ENCODE measurements at regions not wholly inside any gene's neighbourhood (a gene's known extent, or its start where the extent isn't known, plus 50 kb on each side); places are given as distances from the start of the nearest gene placed in this dataset.

DNA sequence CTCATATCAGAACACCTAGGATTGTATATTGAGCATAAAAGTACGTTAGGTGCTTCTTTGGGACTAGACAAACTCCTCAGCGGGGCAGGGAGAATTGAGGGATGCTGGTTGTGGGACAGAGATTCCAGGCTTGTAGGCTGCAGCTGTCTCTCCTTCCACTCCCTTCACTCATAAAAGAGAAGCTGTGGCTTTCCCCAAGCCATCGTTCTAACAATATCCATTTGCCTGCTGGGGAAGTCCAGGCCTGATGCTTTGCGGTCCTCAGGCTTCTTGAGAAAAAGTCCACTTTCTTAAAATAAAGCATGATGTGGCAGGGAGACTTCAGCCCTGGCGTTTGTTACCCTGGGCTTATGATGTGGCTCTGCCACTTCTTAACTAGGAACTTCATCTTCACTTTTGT is 129.3 kb upstream of the OSMR start:
- FAIRE-seq: no peak
- peaks cover 0 to 3% of the 10 kb centered on the region in 2 experiments for H3K27me3 ChIP-seq (ENCODE audit: control insufficient read depth in 2 of 2, insufficient read depth in 2 of 2, low read length in 2 of 2)
- no peaks in the 10 kb centered on the region for H3K4me1 ChIP-seq (ENCODE audit: control insufficient read depth, extremely low read depth, insufficient read depth, low read length)
- no TSS peak for BruUV-seq (replicated peaks)
- no peak for DNase-seq (ENCODE audit: low read depth, low spot score)
- dilution Hi-C loops (cut with MboI; ENCODE audit: extremely low pct_ligation_motif_present, low sequenced_read_pairs) (no loop called here), intact Hi-C loops (cut with micrococcal nuclease) (loop anchor here (5.0 kb wide), 1 partner anchor 91 kb away; no protein-coding TSS in a partner anchor)
- no peaks in the 10 kb centered on the region for H3K36me3 ChIP-seq (ENCODE audit: control insufficient read depth in 2 of 2, extremely low read depth in 1 of 2, insufficient read depth in 2 of 2, low read length in 2 of 2)
- H3K4me3 ChIP-seq (replicated peaks in 1 of 3; ENCODE audit: insufficient read depth in 1 of 3, low read depth in 1 of 3, low read length in 3 of 3): no peak overlapping the region
- no peaks in the 10 kb centered on the region for H3K9me3 ChIP-seq (replicated peaks; ENCODE audit: control insufficient read depth, insufficient read depth, low read length)
- H2AFZ ChIP-seq (ENCODE audit: low read depth, low read length): no peak overlapping the region
- no peak overlapping the region for H3K4me2 ChIP-seq (ENCODE audit: insufficient read depth, low read length)
- POLR2A ChIA-PET: no interaction called here
- CTCF ChIA-PET: interaction anchor here (1.4 kb wide), 1 partner anchor 93 kb away, joined by 7 read pairs; no protein-coding TSS in a partner anchor
- no peaks in the 10 kb centered on the region for H3K9me1 ChIP-seq (replicated peaks; ENCODE audit: control insufficient read depth, extremely low read depth, insufficient read depth, low read length)
- no peaks in the 10 kb centered on the region for H3K79me2 ChIP-seq (ENCODE audit: control insufficient read depth, insufficient read depth, low read length)
- no peaks in the 10 kb centered on the region for H4K20me1 ChIP-seq (replicated peaks; ENCODE audit: control insufficient read depth, extremely low read depth, insufficient read depth, low read length)
- H3K9ac ChIP-seq (replicated peaks; ENCODE audit: extremely low read depth, insufficient read depth, low read length): no peak overlapping the region
- TF ChIP-seq MYC (IDR thresholded peaks at IDR 0.05; ENCODE audit: low read depth, low read length): no peak
- TF ChIP-seq, protein P1, sequence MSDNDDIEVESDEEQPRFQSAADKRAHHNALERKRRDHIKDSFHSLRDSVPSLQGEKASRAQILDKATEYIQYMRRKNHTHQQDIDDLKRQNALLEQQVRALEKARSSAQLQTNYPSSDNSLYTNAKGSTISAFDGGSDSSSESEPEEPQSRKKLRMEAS (IDR thresholded peaks at IDR 0.05; ENCODE audit: insufficient read depth, insufficient read length): no peak
- no peak for TF ChIP-seq EZH2 (IDR thresholded peaks at IDR 0.05; ENCODE audit: borderline replicate concordance, low read depth, low read length, severe bottlenecking)
- no peak for TF ChIP-seq JUN (IDR thresholded peaks at IDR 0.05; ENCODE audit: borderline replicate concordance, insufficient read depth, insufficient read length, low read depth)
- no peak for TF ChIP-seq FOS (IDR thresholded peaks at IDR 0.05; ENCODE audit: borderline replicate concordance, insufficient read depth, low read length)
- TF ChIP-seq GATA2 (IDR thresholded peaks at IDR 0.05; ENCODE audit: insufficient read depth, insufficient read length, low read depth, low read length): no peak
- no peak for TF ChIP-seq POLR2AphosphoS5 (IDR thresholded peaks at IDR 0.05; ENCODE audit: insufficient read depth, low read depth, low read length)
- TF ChIP-seq, protein P2, sequence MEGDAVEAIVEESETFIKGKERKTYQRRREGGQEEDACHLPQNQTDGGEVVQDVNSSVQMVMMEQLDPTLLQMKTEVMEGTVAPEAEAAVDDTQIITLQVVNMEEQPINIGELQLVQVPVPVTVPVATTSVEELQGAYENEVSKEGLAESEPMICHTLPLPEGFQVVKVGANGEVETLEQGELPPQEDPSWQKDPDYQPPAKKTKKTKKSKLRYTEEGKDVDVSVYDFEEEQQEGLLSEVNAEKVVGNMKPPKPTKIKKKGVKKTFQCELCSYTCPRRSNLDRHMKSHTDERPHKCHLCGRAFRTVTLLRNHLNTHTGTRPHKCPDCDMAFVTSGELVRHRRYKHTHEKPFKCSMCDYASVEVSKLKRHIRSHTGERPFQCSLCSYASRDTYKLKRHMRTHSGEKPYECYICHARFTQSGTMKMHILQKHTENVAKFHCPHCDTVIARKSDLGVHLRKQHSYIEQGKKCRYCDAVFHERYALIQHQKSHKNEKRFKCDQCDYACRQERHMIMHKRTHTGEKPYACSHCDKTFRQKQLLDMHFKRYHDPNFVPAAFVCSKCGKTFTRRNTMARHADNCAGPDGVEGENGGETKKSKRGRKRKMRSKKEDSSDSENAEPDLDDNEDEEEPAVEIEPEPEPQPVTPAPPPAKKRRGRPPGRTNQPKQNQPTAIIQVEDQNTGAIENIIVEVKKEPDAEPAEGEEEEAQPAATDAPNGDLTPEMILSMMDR (IDR thresholded peaks at IDR 0.05; ENCODE audit: extremely low read depth in 1 of 2, insufficient read depth in 1 of 2, low read depth in 1 of 2, low read length in 2 of 2): no peak
- no peak for TF ChIP-seq POLR2A (IDR thresholded peaks at IDR 0.05; ENCODE audit: low read depth, low read length)
- H3K27ac ChIP-seq (ENCODE audit: insufficient read depth, low read depth, low read length): no peak overlapping the region
